ENCODE measurements at regions not wholly inside any gene's neighbourhood (a gene's known extent, or its start where the extent isn't known, plus 50 kb on each side); places are given as distances from the start of the nearest gene placed in this dataset.

DNA sequence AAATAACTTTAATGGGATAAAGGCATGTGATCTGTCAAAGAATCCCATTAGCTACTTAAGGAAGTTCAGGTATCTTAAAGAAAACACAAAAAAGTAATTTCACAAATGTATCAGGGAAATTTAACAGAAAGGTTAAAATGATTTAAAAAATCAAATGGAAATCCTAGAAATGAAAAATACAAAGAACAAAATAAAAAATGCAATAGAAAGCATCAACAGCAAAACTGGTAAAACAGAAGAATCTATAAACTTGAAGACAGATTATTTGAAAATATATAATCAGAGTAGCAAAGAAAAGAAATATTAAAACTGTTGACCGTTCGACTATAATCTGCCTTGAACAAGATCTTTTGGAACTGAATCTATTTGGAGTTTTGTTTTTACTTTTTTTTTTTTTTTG, 279.4 kb upstream of the SYT1 start:
- WGBS, 2 donors = 95 to 96% methylated on average over 2 of the region's 2 CpGs
- DNase-seq (ENCODE audit: low spot score in 2 of 2) = no peak

DNA sequence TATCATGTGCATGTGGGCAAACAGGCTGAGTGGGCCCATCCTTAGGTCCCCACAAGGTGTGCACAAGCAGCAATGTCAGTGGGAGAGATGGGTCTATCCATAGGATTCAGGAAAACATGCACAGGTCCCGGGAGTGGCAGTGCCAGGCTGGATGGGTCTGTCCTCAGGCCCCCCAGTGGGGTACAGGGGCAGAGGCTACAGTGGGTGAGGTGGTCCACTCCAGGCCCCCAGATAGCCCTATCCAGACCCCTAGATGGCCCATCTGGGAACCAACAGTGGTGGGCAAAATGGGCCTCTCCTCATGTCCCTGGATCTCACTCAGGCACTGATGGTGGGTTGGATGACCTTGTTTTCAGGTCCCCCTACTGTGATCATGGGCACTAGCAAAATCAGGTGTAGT, 277.8 kb upstream of the SYT1 start:
- peaks cover 0 to 28% (median 7%) of the 10 kb centered on the region in 4 donors for H3K9me3 ChIP-seq
- H3K4me3 ChIP-seq = no peak overlapping the region
- H3K27me3 ChIP-seq = no peaks in the 10 kb centered on the region
- H3K27ac ChIP-seq = no peak overlapping the region
- 60 to 91% methylated on average over 1 of the region's 1 CpG for WGBS, 2 donors
- H3K4me1 ChIP-seq = no peaks in the 10 kb centered on the region
- TF ChIP-seq, protein P1, sequence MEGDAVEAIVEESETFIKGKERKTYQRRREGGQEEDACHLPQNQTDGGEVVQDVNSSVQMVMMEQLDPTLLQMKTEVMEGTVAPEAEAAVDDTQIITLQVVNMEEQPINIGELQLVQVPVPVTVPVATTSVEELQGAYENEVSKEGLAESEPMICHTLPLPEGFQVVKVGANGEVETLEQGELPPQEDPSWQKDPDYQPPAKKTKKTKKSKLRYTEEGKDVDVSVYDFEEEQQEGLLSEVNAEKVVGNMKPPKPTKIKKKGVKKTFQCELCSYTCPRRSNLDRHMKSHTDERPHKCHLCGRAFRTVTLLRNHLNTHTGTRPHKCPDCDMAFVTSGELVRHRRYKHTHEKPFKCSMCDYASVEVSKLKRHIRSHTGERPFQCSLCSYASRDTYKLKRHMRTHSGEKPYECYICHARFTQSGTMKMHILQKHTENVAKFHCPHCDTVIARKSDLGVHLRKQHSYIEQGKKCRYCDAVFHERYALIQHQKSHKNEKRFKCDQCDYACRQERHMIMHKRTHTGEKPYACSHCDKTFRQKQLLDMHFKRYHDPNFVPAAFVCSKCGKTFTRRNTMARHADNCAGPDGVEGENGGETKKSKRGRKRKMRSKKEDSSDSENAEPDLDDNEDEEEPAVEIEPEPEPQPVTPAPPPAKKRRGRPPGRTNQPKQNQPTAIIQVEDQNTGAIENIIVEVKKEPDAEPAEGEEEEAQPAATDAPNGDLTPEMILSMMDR (IDR thresholded peaks at IDR 0.05) = no peak
- TF ChIP-seq EP300 (IDR thresholded peaks at IDR 0.05) (no peak), POLR2A (IDR thresholded peaks at IDR 0.05) (no peak)
- no peak for DNase-seq (ENCODE audit: low spot score in 2 of 2)
- no peaks in the 10 kb centered on the region for H3K36me3 ChIP-seq

More for the DNA sequence above, 279.4 kb upstream of the SYT1 start:
- Histone ChIP-seq H3K9me3 (peaks cover 0 to 28% (median 7%) of the 10 kb centered on the region in 4 donors), H3K4me3 (no peak overlapping the region), H3K27ac (no peak overlapping the region), H3K36me3 (no peaks in the 10 kb centered on the region), H3K4me1 (no peaks in the 10 kb centered on the region), H3K27me3 (no peaks in the 10 kb centered on the region)
- TF ChIP-seq, protein P1 (IDR thresholded peaks at IDR 0.05) = no peak
- no peak for TF ChIP-seq POLR2A (IDR thresholded peaks at IDR 0.05)
- no peak for TF ChIP-seq EP300 (IDR thresholded peaks at IDR 0.05)

DNA sequence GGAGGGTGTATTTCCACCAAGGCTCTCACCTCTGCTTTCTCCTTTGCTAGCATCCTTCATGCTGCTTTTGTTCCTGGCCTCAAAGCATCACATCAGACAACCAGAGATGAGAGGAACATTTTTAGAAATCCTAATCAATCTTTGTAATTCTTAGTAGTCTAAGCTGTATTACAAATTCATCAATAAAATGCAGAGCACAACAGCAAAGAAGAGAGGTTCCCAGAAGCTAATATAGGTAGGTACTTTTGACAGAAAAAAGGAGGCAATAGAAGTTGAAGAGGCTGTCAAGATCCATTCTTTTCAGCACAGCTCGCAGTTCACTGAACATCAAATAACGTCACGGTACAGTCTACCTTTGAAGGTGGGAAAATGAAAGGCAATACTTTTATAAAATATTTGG, 265.2 kb upstream of the SYT1 start:
- peaks cover 0 to 13% (median 6%) of the 10 kb centered on the region in 4 donors for H3K9me3 ChIP-seq
- no peaks in the 10 kb centered on the region for H3K4me1 ChIP-seq
- DNase-seq (ENCODE audit: low spot score in 2 of 2) = no peak
- whole genome bisulfite sequencing, 2 donors = 62 to 78% methylated on average over 3 of the region's 3 CpGs
- no peak overlapping the region for H3K4me3 ChIP-seq
- no peak overlapping the region for H3K27ac ChIP-seq
- TF ChIP-seq POLR2A (IDR thresholded peaks at IDR 0.05) (no peak), EP300 (IDR thresholded peaks at IDR 0.05) (no peak)
- TF ChIP-seq, protein P1 (IDR thresholded peaks at IDR 0.05) = no peak
- H3K27me3 ChIP-seq = no peaks in the 10 kb centered on the region
- H3K36me3 ChIP-seq = no peaks in the 10 kb centered on the region

DNA sequence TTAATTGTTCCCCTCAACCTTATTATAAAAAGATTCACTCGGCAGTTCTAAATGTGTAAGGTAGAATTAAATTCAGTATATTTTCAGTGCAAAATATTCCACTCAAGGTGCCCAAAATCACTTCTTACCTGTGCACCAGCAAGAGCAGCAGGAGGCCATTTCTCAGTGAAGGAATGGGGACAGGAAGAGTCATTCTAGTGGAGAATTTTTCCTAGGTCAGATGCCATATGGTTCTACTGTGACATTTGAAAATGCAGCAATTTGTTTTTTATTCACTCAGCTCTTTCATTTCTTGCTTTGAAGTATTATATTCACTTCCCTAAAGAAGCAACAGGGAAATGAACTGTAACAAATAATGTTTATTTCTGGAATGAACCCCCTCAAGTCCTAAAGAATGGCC, 264.0 kb upstream of the SYT1 start:
- DNase-seq (ENCODE audit: low spot score in 2 of 2) = no peak
- Histone ChIP-seq H3K27me3 (no peaks in the 10 kb centered on the region), H3K27ac (no peak overlapping the region), H3K4me1 (no peaks in the 10 kb centered on the region), H3K4me3 (no peak overlapping the region), H3K9me3 (peaks cover 0 to 14% (median 6%) of the 10 kb centered on the region in 4 donors), H3K36me3 (no peaks in the 10 kb centered on the region)
- WGBS, 2 donors = 95 to 97% methylated on average over 1 of the region's 1 CpG
- TF ChIP-seq, protein P1 (IDR thresholded peaks at IDR 0.05) = no peak
- TF ChIP-seq POLR2A (IDR thresholded peaks at IDR 0.05) (no peak), EP300 (IDR thresholded peaks at IDR 0.05) (no peak)

DNA sequence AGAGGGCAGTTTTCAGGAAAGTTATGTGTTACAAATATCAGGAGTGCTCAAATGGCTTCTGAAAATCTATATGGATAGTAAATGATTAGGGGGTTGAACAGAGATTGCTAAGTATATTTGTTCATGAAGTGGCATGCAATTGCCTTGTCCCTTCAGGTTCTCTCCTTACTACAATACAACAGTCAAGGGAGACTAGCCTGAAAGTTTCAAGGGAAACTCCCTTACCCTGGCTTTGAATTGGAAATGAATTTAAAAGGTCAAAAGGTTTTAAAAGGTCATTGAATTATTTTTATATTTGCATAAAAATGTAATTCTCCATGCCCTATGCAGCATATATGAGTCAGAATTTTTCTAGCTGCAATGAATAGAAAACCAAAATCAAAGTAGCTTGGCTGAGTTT, 253.1 kb upstream of the SYT1 start:
- Histone ChIP-seq H3K27ac (no peak overlapping the region), H3K9me3 (peaks cover 0 to 6% (median 0%) of the 10 kb centered on the region in 4 donors), H3K4me1 (no peaks in the 10 kb centered on the region), H3K36me3 (no peaks in the 10 kb centered on the region), H3K27me3 (no peaks in the 10 kb centered on the region), H3K4me3 (no peak overlapping the region)
- TF ChIP-seq POLR2A (IDR thresholded peaks at IDR 0.05) (no peak), EP300 (IDR thresholded peaks at IDR 0.05) (no peak)
- TF ChIP-seq, protein P1 (IDR thresholded peaks at IDR 0.05) = no peak
- no peak for DNase-seq (ENCODE audit: low spot score in 2 of 2)
